Loucy (cell line): ENCODE measurements at regions not wholly inside any gene's neighbourhood (a gene's known extent, or its start where the extent isn't known, plus 50 kb on each side); places are given as distances from the start of the nearest gene placed in this dataset.

Source experiments
- H2AFZ ChIP-seq: fragments of 200-600 bp; sonication (generic); 2 replicates; pipeline ENCODE4 v1.6.0; 2016; ENCODE audit warnings: antibody characterized with exemption, mild to moderate bottlenecking, low read length, moderate library complexity
- H3F3A ChIP-seq: fragments of 200-600 bp; 2 replicates; pipeline ENCODE4 v1.6.0; 2016; ENCODE audit warnings: antibody characterized with exemption, low read depth, mild to moderate bottlenecking
- H3K27me3 ChIP-seq: fragments of 200-600 bp; sonication (generic); 2 replicates; pipeline ENCODE4 v1.6.1; 2014; ENCODE audit warnings: low read length, mild to moderate bottlenecking; ENCODE audit not compliant: insufficient read depth, poor library complexity, severe bottlenecking
- H3K36me3 ChIP-seq: fragments of 200-600 bp; sonication (generic); 2 replicates; pipeline ENCODE4 v1.6.1; 2016; ENCODE audit warnings: low read length; ENCODE audit not compliant: insufficient read depth
- H3K4me1 ChIP-seq: fragments of 200-600 bp; sonication (generic); 2 replicates; pipeline ENCODE4 v1.5.1; 2014; ENCODE audit warnings: low read length, mild to moderate bottlenecking; ENCODE audit not compliant: insufficient read depth, poor library complexity, severe bottlenecking
- H3K4me2 ChIP-seq: fragments of 200-600 bp; sonication (generic); 2 replicates; pipeline ENCODE4 v1.6.0; 2014; ENCODE audit warnings: antibody characterized with exemption, low read length, low read depth, mild to moderate bottlenecking; ENCODE audit not compliant: poor library complexity, severe bottlenecking
- H3K4me3 ChIP-seq: fragments of 200-600 bp; sonication (generic); 2 replicates; pipeline ENCODE4 v1.5.1; 2014; ENCODE audit warnings: low read length, mild to moderate bottlenecking, mixed read lengths; ENCODE audit not compliant: poor library complexity, severe bottlenecking
- H3K79me2 ChIP-seq: fragments of 200-600 bp; sonication (generic); 2 replicates; pipeline ENCODE4 v1.6.1; 2014; ENCODE audit warnings: low read length; ENCODE audit not compliant: insufficient read depth
- H3K9ac ChIP-seq: fragments of 200-600 bp; sonication (generic); 2 replicates; pipeline ENCODE4 v1.6.0; 2014; ENCODE audit warnings: mild to moderate bottlenecking, low read depth, low read length, moderate library complexity; ENCODE audit not compliant: poor library complexity, severe bottlenecking
- H3K9me2 ChIP-seq: fragments of 200-600 bp; sonication (generic); replicated peaks from 2 replicates; pipeline ENCODE4 v1.6.1; 2016; ENCODE audit warnings: low read depth, low read length, mixed read lengths
- H3K9me3 ChIP-seq: fragments of 200-600 bp; sonication (generic); 2 replicates; pipeline ENCODE4 v1.6.1; 2014; ENCODE audit warnings: mild to moderate bottlenecking, antibody characterized with exemption, low read length, low read depth; ENCODE audit not compliant: insufficient read depth
- H4K20me1 ChIP-seq: fragments of 200-600 bp; sonication (generic); 2 replicates; pipeline ENCODE4 v1.6.0; 2014; ENCODE audit warnings: antibody characterized with exemption, low read length, mild to moderate bottlenecking; ENCODE audit not compliant: insufficient read depth, poor library complexity, severe bottlenecking
- EZH2phosphoT487 ChIP-seq: fragments of 200-600 bp; IDR thresholded peaks from 2 replicates; pipeline ENCODE4 v1.6.1; 2018; ENCODE audit warnings: antibody characterized with exemption, mild to moderate bottlenecking, moderate library complexity, borderline replicate concordance
- TF ChIP-seq, protein P1 (sequence below): fragments of 200-600 bp; sonication (generic); conservative IDR thresholded peaks from 2 replicates; pipeline ENCODE4 v1.5.1; 2014; ENCODE audit warnings: mild to moderate bottlenecking, antibody characterized with exemption, low read length

DNA sequence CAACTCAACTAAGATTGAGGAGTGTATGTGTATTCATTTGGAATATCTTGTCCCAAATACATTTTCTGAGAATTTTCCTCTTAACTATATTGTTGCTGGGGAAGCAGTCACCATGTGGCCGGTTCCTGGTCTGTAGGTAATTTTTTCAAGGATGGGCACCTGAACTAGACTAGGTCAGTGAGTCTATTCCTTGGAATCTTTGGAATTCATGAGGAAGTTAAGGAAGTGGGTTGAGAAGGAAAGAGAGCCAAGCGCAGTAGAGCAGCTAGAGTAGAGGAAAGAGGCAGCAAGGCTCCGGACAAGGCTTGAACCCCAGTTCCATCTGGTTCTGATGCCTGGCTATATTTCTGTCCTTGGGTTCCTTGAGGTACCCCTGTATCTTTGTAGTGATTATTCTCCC is 183.7 kb downstream of the DACT1 start:
- no peaks in the 10 kb centered on the region for H3K79me2 ChIP-seq
- H2AFZ ChIP-seq: no peak overlapping the region
- TF ChIP-seq, protein P1, sequence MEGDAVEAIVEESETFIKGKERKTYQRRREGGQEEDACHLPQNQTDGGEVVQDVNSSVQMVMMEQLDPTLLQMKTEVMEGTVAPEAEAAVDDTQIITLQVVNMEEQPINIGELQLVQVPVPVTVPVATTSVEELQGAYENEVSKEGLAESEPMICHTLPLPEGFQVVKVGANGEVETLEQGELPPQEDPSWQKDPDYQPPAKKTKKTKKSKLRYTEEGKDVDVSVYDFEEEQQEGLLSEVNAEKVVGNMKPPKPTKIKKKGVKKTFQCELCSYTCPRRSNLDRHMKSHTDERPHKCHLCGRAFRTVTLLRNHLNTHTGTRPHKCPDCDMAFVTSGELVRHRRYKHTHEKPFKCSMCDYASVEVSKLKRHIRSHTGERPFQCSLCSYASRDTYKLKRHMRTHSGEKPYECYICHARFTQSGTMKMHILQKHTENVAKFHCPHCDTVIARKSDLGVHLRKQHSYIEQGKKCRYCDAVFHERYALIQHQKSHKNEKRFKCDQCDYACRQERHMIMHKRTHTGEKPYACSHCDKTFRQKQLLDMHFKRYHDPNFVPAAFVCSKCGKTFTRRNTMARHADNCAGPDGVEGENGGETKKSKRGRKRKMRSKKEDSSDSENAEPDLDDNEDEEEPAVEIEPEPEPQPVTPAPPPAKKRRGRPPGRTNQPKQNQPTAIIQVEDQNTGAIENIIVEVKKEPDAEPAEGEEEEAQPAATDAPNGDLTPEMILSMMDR: no peak
- TF ChIP-seq EZH2phosphoT487: no peak
- no peaks in the 10 kb centered on the region for H3K4me1 ChIP-seq
- H4K20me1 ChIP-seq: no peaks in the 10 kb centered on the region
- no peak overlapping the region for H3K4me3 ChIP-seq
- no peaks in the 10 kb centered on the region for H3K27me3 ChIP-seq
- H3K9ac ChIP-seq: no peak overlapping the region
- H3K9me2 ChIP-seq: no peaks in the 10 kb centered on the region
- H3F3A ChIP-seq: no peaks in the 10 kb centered on the region
- no peak overlapping the region for H3K4me2 ChIP-seq
- no peaks in the 10 kb centered on the region for H3K9me3 ChIP-seq
- H3K36me3 ChIP-seq: no peaks in the 10 kb centered on the region

DNA sequence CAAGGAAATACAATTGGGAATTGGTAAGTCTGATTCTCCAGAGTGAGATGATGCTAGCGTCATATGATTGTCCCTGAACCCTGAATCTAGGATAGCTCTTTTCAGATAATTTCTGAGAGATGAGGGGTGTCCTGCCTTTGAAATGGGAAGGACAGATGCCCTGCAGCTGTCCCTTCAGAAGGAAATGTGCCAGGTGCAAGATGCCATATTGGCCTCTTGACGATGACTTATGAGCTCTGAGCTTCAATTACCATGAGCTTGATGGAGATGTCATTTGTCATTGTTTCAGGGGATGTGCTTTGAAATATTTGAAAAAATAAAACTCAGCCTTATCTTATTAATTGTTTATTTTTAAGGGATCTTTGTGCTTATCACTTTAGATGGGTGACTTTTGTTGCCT is 185.1 kb downstream of the DACT1 start:
- H3K4me2 ChIP-seq: no peak overlapping the region
- no peaks in the 10 kb centered on the region for H3K27me3 ChIP-seq
- no peak overlapping the region for H3K4me3 ChIP-seq
- H3K9me3 ChIP-seq: no peaks in the 10 kb centered on the region; the same call in 1 of the 2 replicates
- H3K4me1 ChIP-seq: no peaks in the 10 kb centered on the region
- TF ChIP-seq, protein P1: no peak
- no peak for TF ChIP-seq EZH2phosphoT487
- no peaks in the 10 kb centered on the region for H3F3A ChIP-seq
- H3K9me2 ChIP-seq: no peaks in the 10 kb centered on the region
- no peaks in the 10 kb centered on the region for H3K79me2 ChIP-seq
- H3K9ac ChIP-seq: no peak overlapping the region
- H2AFZ ChIP-seq: no peak overlapping the region
- no peaks in the 10 kb centered on the region for H4K20me1 ChIP-seq
- no peaks in the 10 kb centered on the region for H3K36me3 ChIP-seq

DNA sequence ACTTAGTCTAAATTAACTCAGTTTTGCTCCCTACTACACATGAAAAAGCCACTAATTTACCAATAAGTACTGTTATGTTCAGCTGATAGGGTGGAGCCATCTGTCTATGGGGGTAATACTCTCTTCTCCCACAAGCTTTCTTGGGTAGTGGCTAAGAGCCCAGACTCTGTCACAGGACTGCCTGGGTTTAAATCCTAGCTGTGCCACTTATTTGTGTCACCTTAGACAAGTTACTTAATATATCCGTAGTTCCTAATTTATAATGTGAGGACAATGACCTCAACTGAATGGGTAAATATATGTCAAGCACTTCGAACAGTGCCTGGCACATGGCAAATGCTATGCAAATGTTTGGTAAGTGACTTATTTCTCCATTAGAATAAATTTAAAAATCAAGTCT is 185.6 kb downstream of the DACT1 start:
- no peak overlapping the region for H3K4me2 ChIP-seq
- no peak overlapping the region for H2AFZ ChIP-seq
- no peak for TF ChIP-seq EZH2phosphoT487
- TF ChIP-seq, protein P1: no peak
- H3K36me3 ChIP-seq: no peaks in the 10 kb centered on the region
- H3K4me1 ChIP-seq: no peaks in the 10 kb centered on the region
- no peaks in the 10 kb centered on the region for H3K27me3 ChIP-seq
- no peaks in the 10 kb centered on the region for H3K79me2 ChIP-seq
- no peaks in the 10 kb centered on the region; the same call in 1 of the 2 replicates for H3K9me3 ChIP-seq
- no peak overlapping the region for H3K4me3 ChIP-seq
- H3K9me2 ChIP-seq: no peaks in the 10 kb centered on the region
- no peaks in the 10 kb centered on the region for H4K20me1 ChIP-seq
- H3F3A ChIP-seq: no peaks in the 10 kb centered on the region
- no peak overlapping the region for H3K9ac ChIP-seq
